ENCODE measurements at regions not wholly inside any gene's neighbourhood (a gene's known extent, or its start where the extent isn't known, plus 50 kb on each side); places are given as distances from the start of the nearest gene placed in this dataset.

DNA sequence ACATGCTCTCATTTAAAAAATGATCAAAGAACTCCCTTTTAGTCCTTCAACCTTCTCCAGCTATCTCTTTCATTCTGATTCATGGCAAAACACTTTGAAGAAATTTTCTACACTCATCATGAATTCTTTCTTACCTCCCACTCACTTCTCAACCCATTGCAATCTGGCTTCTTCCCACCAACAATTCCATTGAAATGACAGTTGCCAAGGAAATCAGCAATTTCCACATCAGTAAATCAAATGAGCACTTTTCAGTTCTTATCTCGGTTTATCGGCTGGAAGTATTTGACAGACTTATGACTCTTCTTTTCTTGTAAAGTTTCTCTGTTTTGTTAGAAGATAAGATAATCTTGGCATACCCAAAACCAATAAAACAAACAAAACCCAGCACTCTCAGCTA, 99.1 kb upstream of the CACNA2D1 start (continued):
- TF ChIP-seq, protein P1, sequence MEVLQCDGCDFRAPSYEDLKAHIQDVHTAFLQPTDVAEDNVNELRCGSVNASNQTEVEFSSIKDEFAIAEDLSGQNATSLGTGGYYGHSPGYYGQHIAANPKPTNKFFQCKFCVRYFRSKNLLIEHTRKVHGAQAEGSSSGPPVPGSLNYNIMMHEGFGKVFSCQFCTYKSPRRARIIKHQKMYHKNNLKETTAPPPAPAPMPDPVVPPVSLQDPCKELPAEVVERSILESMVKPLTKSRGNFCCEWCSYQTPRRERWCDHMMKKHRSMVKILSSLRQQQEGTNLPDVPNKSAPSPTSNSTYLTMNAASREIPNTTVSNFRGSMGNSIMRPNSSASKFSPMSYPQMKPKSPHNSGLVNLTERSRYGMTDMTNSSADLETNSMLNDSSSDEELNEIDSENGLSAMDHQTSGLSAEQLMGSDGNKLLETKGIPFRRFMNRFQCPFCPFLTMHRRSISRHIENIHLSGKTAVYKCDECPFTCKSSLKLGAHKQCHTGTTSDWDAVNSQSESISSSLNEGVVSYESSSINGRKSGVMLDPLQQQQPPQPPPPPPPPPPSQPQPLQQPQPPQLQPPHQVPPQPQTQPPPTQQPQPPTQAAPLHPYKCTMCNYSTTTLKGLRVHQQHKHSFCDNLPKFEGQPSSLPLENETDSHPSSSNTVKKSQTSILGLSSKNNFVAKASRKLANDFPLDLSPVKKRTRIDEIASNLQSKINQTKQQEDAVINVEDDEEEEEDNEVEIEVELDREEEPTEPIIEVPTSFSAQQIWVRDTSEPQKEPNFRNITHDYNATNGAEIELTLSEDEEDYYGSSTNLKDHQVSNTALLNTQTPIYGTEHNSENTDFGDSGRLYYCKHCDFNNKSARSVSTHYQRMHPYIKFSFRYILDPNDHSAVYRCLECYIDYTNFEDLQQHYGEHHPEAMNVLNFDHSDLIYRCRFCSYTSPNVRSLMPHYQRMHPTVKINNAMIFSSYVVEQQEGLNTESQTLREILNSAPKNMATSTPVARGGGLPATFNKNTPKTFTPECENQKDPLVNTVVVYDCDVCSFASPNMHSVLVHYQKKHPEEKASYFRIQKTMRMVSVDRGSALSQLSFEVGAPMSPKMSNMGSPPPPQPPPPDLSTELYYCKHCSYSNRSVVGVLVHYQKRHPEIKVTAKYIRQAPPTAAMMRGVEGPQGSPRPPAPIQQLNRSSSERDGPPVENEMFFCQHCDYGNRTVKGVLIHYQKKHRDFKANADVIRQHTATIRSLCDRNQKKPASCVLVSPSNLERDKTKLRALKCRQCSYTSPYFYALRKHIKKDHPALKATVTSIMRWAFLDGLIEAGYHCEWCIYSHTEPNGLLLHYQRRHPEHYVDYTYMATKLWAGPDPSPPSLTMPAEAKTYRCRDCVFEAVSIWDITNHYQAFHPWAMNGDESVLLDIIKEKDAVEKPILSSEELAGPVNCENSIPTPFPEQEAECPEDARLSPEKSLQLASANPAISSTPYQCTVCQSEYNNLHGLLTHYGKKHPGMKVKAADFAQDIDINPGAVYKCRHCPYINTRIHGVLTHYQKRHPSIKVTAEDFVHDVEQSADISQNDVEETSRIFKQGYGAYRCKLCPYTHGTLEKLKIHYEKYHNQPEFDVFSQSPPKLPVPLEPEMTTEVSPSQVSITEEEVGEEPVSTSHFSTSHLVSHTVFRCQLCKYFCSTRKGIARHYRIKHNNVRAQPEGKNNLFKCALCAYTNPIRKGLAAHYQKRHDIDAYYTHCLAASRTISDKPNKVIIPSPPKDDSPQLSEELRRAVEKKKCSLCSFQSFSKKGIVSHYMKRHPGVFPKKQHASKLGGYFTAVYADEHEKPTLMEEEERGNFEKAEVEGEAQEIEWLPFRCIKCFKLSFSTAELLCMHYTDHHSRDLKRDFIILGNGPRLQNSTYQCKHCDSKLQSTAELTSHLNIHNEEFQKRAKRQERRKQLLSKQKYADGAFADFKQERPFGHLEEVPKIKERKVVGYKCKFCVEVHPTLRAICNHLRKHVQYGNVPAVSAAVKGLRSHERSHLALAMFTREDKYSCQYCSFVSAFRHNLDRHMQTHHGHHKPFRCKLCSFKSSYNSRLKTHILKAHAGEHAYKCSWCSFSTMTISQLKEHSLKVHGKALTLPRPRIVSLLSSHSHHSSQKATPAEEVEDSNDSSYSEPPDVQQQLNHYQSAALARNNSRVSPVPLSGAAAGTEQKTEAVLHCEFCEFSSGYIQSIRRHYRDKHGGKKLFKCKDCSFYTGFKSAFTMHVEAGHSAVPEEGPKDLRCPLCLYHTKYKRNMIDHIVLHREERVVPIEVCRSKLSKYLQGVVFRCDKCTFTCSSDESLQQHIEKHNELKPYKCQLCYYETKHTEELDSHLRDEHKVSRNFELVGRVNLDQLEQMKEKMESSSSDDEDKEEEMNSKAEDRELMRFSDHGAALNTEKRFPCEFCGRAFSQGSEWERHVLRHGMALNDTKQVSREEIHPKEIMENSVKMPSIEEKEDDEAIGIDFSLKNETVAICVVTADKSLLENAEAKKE (CRISPR knock-in tag; IDR thresholded peaks at IDR 0.05), result no peak

DNA sequence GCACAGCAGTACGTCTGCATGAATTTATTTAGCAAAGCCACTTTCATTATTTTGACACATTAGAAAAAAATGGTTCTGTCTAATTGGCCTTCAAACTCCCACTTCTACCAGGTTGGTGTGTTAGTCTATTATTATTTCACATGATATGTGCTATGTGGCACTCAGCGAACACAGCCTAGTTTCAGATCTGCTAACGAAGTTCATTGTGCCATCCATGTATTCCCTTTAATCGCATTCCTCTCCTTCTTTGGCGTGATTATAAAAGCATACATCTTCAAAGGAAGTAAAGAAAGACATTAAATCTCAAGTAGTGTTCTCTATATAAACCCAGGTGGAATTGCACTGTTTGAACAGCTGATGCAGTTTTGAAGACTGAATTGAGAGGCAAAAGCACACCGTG, 96.4 kb upstream of the CACNA2D1 start:
- H3F3A ChIP-seq (replicated peaks; ENCODE audit: low read depth), result no peaks in the 10 kb centered on the region
- TF ChIP-seq, protein P1 (CRISPR knock-in tag; IDR thresholded peaks at IDR 0.05), result no peak
- TF ChIP-seq NANOG (IDR thresholded peaks at IDR 0.05; ENCODE audit: borderline replicate concordance) (no peak), EZH2phosphoT487 (IDR thresholded peaks at IDR 0.05; ENCODE audit: unreplicated experiment) (no peak), ZNF331 (CRISPR knock-in tag; IDR thresholded peaks at IDR 0.05; ENCODE audit: low read depth) (no peak), EZH2 (IDR thresholded peaks at IDR 0.05; ENCODE audit: low read depth, unreplicated experiment) (no peak), POLR2AphosphoS5 (IDR thresholded peaks at IDR 0.05; ENCODE audit: low read depth) (no peak), CREB1 (CRISPR knock-in tag; IDR thresholded peaks at IDR 0.05; ENCODE audit: low read depth) (no peak), JUNB (IDR thresholded peaks at IDR 0.05; ENCODE audit: unreplicated experiment) (no peak)
- TF ChIP-seq, protein P2, sequence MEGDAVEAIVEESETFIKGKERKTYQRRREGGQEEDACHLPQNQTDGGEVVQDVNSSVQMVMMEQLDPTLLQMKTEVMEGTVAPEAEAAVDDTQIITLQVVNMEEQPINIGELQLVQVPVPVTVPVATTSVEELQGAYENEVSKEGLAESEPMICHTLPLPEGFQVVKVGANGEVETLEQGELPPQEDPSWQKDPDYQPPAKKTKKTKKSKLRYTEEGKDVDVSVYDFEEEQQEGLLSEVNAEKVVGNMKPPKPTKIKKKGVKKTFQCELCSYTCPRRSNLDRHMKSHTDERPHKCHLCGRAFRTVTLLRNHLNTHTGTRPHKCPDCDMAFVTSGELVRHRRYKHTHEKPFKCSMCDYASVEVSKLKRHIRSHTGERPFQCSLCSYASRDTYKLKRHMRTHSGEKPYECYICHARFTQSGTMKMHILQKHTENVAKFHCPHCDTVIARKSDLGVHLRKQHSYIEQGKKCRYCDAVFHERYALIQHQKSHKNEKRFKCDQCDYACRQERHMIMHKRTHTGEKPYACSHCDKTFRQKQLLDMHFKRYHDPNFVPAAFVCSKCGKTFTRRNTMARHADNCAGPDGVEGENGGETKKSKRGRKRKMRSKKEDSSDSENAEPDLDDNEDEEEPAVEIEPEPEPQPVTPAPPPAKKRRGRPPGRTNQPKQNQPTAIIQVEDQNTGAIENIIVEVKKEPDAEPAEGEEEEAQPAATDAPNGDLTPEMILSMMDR (conservative IDR thresholded peaks at IDR 0.05; ENCODE audit: low read depth in 2 of 2), result no peak

More for the DNA sequence above, 96.4 kb upstream of the CACNA2D1 start:
- no peaks in the 10 kb centered on the region for H3K9me2 ChIP-seq (ENCODE audit: insufficient read depth)
- no peaks in the 10 kb centered on the region for H3K27me3 Mint-ChIP-seq (ENCODE audit: insufficient read depth, low read depth, poor library complexity)
- no peaks in the 10 kb centered on the region; the same call in 1 of the 2 replicates for H4K20me1 ChIP-seq (replicated peaks; ENCODE audit: insufficient read depth)
- H3K27ac ChIP-seq (ENCODE audit: low read depth), result no peak overlapping the region
- no peaks in the 10 kb centered on the region for H3K27me3 ChIP-seq (ENCODE audit: insufficient read depth)
- no peak overlapping the region for H3K27ac Mint-ChIP-seq
- no peak for ATAC-seq
- H3K4me3 Mint-ChIP-seq, result no peak overlapping the region
- H3K4me1 Mint-ChIP-seq, result no peaks in the 10 kb centered on the region
- no peak overlapping the region for H2AFZ ChIP-seq
- DNase-seq (ENCODE audit: low spot score), result no peak
- no peak overlapping the region for H3K4me3 ChIP-seq
- H3K4me1 ChIP-seq (ENCODE audit: insufficient read depth), result no peaks in the 10 kb centered on the region
- H3K36me3 ChIP-seq (ENCODE audit: insufficient read depth), result no peaks in the 10 kb centered on the region
- no peaks in the 10 kb centered on the region for H3K79me2 ChIP-seq (replicated peaks; ENCODE audit: insufficient read depth)
- H3K9me3 Mint-ChIP-seq, result no peaks in the 10 kb centered on the region
- no peaks in the 10 kb centered on the region for H3K36me3 Mint-ChIP-seq (ENCODE audit: low read depth)
- no peak overlapping the region for H3K4me2 ChIP-seq

Measured in GM23338 (cell line).